NCI-H2196 treated with DMSO at 0.1 percent for 48 hours (cell line): ENCODE measurements at regions not wholly inside any gene's neighbourhood (a gene's known extent, or its start where the extent isn't known, plus 50 kb on each side); places are given as distances from the start of the nearest gene placed in this dataset.
"Not testable (repeated sequence)": the region's sequence is repeated elsewhere in the genome, so short reads cannot be mapped to it uniquely, and the experiment has no call there.

Source experiments
- DNase-seq: peaks from one replicate; lab custom pipeline; 2025; ENCODE audit not compliant: unreplicated experiment; lab: John Stamatoyannopoulos, UW

DNA sequence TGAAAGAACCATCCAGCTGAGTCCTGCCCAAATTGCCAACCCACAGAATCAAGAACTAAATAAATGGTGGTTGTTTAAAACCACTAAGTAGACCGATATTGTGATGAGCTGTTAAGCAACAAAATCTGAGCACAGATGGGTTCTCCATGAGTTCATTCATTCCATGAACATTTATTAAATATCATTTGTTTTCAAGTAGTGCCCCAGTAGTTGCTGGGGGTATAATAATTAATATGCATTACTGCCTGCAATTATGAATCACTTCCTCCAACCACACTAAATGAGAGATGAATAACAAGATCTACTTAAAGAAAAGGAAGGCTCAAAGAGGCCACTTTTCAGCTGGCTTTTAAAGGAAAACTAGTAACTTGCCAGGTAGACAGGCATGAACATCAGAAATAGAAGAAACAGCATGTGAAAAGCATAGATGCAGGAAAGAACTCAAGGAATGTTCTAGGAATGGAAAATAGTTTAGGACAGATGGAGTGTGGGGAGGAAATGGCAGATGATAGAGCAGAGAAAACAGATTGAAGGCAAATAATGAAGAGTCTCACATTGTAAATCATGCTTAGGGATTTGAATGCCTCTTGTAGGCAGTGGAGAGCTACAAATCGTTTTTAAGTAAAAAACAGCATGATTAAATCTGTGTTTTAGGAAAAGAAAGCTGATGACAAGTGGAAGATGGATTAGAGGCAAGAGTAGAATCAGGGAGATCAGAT is 641.7 kb upstream of the DIPK2B start:
- no peak for DNase-seq

DNA sequence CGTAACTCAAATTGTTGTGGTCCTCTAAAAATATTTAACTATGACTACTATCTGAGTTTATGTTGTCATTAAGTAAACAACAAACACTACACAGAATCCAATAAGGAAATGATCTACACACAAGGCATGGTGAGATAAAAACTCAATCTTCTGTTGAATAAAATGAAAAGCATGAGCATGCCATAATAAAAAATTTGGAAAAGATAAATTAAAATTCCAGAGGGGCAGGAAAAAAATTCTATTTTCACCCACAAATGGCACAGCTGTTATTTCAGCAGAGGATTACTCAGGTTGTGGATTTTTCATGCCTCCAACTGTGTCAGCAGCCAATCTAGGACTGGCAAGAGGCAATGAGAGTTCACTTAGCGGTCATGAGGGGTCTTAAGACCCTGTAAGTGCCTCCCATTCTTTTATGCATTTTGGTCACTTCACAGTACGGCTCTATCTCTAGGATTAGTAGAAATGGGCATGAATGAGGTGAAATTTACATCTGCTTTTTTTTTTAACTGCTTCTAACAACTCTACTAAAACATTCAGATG is 639.8 kb upstream of the DIPK2B start:
- DNase-seq, result no peak

GRCh38 chrX:45830343-45830742 is 629.7 kb upstream of the DIPK2B start:
- no peak for DNase-seq

DNA sequence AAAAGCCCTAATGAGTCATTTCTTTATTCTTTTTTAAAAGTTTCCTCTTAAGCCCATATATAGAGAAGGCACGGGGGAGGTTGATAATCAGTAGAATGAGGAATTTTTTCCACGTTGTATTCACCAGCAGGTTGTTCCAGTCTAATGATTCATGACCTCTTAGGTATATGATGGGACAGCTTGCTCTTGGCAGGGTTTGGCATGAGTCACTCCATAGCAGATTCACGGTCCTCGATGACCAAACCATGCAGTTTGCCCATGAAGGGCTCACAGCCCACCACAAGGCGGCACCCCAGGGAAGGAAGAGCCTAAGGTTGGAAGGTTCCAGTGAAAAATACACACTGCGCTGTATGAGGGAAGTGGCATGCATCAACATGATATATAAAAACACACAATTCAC is 623.8 kb upstream of the DIPK2B start:
- DNase-seq, result peak; percentile 5

GRCh38 chrX:45823536-45823935 is 622.9 kb upstream of the DIPK2B start:
- no peak for DNase-seq

GRCh38 chrX:45822124-45822523 is 621.4 kb upstream of the DIPK2B start:
- DNase-seq, result no peak

GRCh38 chrX:45818913-45819312 is 618.2 kb upstream of the DIPK2B start:
- DNase-seq, result no peak

DNA sequence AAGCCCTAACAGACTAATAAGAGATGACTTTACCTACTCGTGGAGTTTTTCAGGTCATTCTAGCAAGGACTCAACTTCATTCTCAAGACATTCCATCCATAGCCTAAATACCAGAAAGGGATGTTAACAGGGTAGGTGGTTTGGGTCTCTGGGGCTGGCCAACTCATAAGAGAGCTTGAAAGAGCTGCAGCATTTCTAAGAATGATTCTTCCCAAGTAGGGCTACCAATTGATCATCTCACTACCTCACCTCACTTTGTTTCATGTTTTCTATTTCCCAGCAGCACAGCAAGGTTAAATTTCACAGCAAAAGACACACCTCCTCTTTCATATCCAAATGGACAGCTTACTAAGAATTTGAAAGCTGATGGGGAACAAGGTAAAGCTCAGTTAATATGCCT is 614.8 kb upstream of the DIPK2B start:
- DNase-seq, result no peak

GRCh38 chrX:45811326-45811725 is 610.6 kb upstream of the DIPK2B start:
- DNase-seq, result no peak

DNA sequence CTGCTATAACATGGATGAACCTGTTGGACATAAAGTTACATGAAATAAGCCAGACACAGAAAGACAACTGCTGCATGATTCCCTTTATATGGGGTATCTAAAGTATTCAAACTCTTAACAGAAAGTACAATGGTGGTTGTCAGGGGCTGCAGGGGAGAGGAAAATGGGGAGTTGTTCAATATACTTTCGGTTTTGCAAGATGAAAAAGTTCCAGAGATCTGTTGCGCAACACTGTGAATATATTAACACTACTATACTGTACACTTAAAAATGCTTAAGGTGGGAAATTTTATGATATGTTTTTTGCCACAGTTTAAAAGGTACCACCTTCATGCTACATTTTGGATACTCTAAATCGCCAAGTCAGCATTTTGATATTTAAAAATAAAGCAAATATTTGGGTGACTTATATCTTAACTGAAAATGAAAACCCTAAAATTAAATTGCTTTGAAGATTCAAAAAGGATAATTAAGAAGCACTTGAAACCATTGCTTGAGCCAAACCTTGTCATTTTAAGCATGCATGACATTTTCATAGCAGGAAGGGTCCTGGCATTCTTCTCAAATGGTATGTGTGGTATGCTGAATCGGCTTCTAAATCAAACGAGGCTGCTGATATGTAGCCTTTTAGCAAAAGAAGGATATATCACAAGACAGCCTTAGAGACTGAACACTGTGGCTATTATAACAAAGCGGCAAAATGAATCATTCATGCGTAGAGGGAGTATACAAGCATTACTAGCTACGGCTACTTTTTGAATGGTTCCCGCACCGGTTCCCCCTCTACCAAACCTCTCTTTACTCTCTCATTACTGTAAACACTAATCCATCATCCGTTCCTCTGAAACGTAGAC is 607.1 kb upstream of the DIPK2B start:
- no peak for DNase-seq

- DNase-seq, result no peak
Observed at GRCh38 chrX:45806410-45807121, 605.9 kb upstream of the DIPK2B start.

DNA sequence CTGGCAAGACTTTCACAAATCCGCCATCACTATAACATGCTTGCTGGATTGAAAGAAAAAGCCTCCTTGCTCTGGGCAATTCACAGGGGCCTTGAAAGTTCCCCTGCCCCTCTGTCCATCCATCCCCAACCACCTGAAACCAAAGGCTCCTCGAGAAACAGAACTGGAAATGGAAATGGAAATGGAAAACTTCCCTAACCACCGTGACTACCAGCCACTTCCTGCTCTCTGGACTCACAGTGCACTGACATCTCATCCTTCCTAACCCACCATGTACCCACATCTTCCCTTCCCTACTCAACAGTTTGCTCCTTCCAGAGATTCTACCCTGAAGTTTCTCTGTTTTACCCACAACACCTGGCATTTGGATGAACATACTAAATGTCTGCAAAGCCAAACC is 603.6 kb upstream of the DIPK2B start:
- DNase-seq, result no peak

- DNase-seq, result no peak
Observed at GRCh38 chrX:45803383-45803921, 602.8 kb upstream of the DIPK2B start.

DNA sequence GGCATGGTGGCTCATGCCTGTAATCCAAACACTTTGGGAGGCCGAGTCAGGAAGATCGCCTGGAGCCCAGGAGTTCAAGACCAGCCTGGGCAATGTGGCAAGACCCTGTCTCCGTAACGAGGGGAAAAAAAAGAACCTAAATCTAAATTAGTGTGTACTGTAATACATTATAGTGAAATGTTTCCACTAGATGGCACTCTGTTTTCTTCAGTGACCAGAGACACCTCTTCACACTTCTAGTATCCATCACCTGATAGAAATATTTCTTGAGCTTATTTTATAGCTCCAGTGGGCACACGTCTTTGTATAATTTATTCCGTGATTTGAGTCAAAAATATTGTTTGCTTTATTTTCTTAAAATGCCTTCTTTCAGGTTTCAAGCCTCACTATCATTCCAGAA is 600.9 kb upstream of the DIPK2B start:
- DNase-seq, result no peak

- DNase-seq, result not testable (repeated sequence)
Observed at GRCh38 chrX:45800746-45801453, 600.2 kb upstream of the DIPK2B start.

DNA sequence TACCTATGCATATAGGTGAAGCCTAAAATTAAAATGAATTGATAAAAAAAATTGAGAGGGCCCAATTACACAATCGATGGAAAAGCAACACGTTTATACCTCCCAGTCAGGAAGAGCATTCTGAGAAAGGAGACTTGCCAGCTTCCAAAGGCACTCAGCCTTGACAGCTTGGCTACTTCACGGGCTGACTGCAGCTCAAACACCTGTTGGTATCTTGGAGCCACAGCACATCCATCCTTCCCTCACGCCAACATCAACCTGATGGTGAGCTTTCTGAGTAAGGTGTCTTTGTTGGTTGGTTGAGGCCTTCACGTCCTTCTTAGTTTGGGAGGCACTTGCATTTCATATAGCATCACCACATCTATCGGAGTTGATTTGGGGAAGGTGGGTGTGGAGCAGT is 598.9 kb upstream of the DIPK2B start:
- no peak for DNase-seq

- no peak for DNase-seq
Observed at GRCh38 chrX:45795546-45795945, 594.9 kb upstream of the DIPK2B start.

GRCh38 chrX:45794995-45795337 is 594.3 kb upstream of the DIPK2B start:
- DNase-seq, result no peak

DNA sequence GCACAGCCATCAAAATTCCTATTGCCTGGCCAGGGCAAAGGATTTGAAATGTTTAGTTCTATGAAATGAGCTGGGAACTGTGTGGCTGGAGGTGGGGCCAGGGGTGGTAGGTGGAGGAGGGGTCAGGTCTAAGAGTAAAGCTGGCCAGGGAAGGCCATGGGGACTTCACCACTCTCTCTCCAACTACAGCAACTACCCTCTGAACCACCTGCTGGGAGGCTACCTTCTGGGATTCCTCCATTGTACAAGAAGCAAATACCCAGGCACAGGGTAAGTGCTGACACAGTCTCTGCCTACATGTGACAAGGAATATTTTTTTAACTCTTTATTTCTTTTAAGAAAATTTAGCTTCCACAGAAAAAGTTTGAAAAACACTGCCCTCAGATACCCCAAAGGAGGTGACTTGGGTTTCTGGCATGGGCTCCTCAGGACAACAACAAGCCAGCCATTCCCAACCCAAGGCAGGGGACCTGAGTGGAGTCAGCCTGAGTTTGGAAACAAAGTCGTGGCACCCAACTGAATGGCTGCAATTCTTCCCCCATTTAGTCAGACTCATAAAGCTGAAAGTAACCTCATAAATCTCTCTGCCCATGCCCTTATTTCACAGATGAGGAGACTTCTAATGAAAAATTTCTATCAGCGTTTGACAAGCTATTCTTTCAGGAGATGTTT is 593.8 kb upstream of the DIPK2B start:
- DNase-seq, result no peak

DNA sequence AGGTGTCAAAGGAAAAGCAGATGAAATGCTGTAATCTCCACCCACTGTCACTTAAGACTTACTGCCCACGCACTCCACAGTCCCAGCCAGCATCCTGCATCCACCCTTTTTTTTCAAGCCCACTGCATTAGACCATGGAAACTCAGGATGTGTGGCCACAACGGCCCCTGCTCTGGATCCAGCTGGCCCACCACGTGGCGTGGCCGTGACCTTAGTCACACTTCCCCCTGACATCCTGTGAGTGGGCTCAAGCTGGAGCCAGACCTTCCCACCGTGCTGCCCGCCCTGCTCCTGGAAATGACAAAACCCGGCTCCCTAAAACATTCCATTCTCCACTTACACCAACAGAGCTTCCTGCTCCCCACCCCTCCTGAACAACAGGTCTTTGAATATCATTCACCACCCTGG is 588.3 kb upstream of the DIPK2B start:
- no peak for DNase-seq
